Suprapubic skin (tissue), 3 donors: ENCODE measurements at regions not wholly inside any gene's neighbourhood (a gene's known extent, or its start where the extent isn't known, plus 50 kb on each side); places are given as distances from the start of the nearest gene placed in this dataset.

Experiments
- CTCF ChIP-seq, 2 donors: fragments of 200-600 bp in 1 of 2; fragments of 450-650 bp in 1 of 2; sonication (generic) in 1 of 2; IDR thresholded peaks; one replicate each; pipeline ENCODE4 v1.5.1; 2016 to 2019; ENCODE audit warnings: antibody characterized with exemption in 2 of 2, mild to moderate bottlenecking in 1 of 2, moderate library complexity in 1 of 2
- POLR2A ChIP-seq, 2 donors: fragments of 450-650 bp; IDR thresholded peaks; one replicate each; pipeline ENCODE4 v1.6.1; 2017; ENCODE audit warnings: antibody characterized with exemption in 2 of 2, mild to moderate bottlenecking in 2 of 2, moderate library complexity in 2 of 2

GRCh38 chr13:40197936-40198595, 468.4 kb downstream of the FOXO1 start:
- TF ChIP-seq POLR2A (IDR thresholded peaks at IDR 0.05) (no peak), CTCF (IDR thresholded peaks at IDR 0.05) (no peak)
